Endothelial cell of umbilical vein (primary cell): ENCODE measurements at regions not wholly inside any gene's neighbourhood (a gene's known extent, or its start where the extent isn't known, plus 50 kb on each side); places are given as distances from the start of the nearest gene placed in this dataset.

Source experiments
- BruUV-seq: library from RNA; stranded (reverse); fragments of 400-500 nt; replicated peaks from 2 replicates; lab custom pipeline; 2021; lab: Mats Ljungman, UMichigan
- CTCF ChIA-PET: fragments of 300-600, 350-600 bp; sonication (Branson Sonifier 250); formaldehyde crosslinking; loops from one replicate; lab custom pipeline; 2021; ENCODE audit warnings: antibody characterized with exemption, inconsistent platforms; lab: Charles Lee
- POLR2A ChIA-PET: fragments of 300-600, 350-600 bp; sonication (Branson Sonifier 250); formaldehyde crosslinking; loops from one replicate; lab custom pipeline; 2021; ENCODE audit warnings: antibody characterized with exemption, inconsistent platforms; lab: Charles Lee
- DNase-seq: peaks from one replicate; pipeline ENCODE4 v3.0.0-alpha.2; 2011; ENCODE audit warnings: low read depth, low spot score
- FAIRE-seq: peaks from 2 replicates; lab custom pipeline; 2011; peaks lifted over from hg19 to GRCh38; lab: Jason Lieb, UNC
- H2AFZ ChIP-seq: 2 replicates; pipeline ENCODE4 v1.6.0; 2012; ENCODE audit warnings: low read depth, low read length, control low read depth, inconsistent platforms
- H3K27ac ChIP-seq: 2 replicates; pipeline ENCODE4 v1.5.1; 2011; ENCODE audit warnings: low read depth, mild to moderate bottlenecking, control low read depth, low read length, moderate library complexity; ENCODE audit not compliant: insufficient read depth
- H3K27me3 ChIP-seq, 2 experiments: 2 replicates each; pipeline versions ENCODE4 v1.6.0 to v1.6.1; 2011; ENCODE audit warnings: low read length in 2 of 2, mixed read lengths in 1 of 2; ENCODE audit not compliant: control insufficient read depth in 2 of 2, insufficient read depth in 2 of 2
- H3K36me3 ChIP-seq, 2 experiments: 2 replicates in 1 of 2; 3 replicates in 1 of 2; pipeline ENCODE4 v1.5.1; 2011; ENCODE audit warnings: low read length in 2 of 2, mild to moderate bottlenecking in 1 of 2, moderate library complexity in 1 of 2; ENCODE audit not compliant: control insufficient read depth in 2 of 2, insufficient read depth in 2 of 2; ENCODE audit errors: extremely low read depth in 1 of 2
- H3K4me1 ChIP-seq: 3 replicates; pipeline ENCODE4 v1.5.1; 2011; ENCODE audit warnings: mild to moderate bottlenecking, low read length; ENCODE audit not compliant: control insufficient read depth, insufficient read depth; ENCODE audit errors: extremely low read depth
- H3K4me2 ChIP-seq: 2 replicates; pipeline ENCODE4 v1.6.1; 2011; ENCODE audit warnings: low read length, control low read depth, mixed read lengths; ENCODE audit not compliant: insufficient read depth
- H3K4me3 ChIP-seq, 3 experiments: fragments of 200-600 bp in 1 of 3; sonication (generic), shearing (Covaris generic) in 1 of 3; replicated peaks in 1 of 3; 2 replicates each; pipeline ENCODE4 v1.5.1; 2011 to 2016; ENCODE audit warnings: control low read depth in 3 of 3, low read length in 3 of 3, mild to moderate bottlenecking in 2 of 3, inconsistent platforms in 1 of 3, low read depth in 1 of 3, moderate library complexity in 1 of 3; ENCODE audit not compliant: insufficient read depth in 1 of 3
- H3K79me2 ChIP-seq: 2 replicates; pipeline ENCODE4 v1.6.0; 2012; ENCODE audit warnings: low read length, inconsistent platforms; ENCODE audit not compliant: control insufficient read depth, insufficient read depth
- H3K9ac ChIP-seq: replicated peaks from 2 replicates; pipeline ENCODE3; 2011; ENCODE audit warnings: low read length, control low read depth; ENCODE audit not compliant: insufficient read depth; ENCODE audit errors: extremely low read depth
- H3K9me1 ChIP-seq: replicated peaks from 3 replicates; pipeline ENCODE4 v1.6.0; 2011; ENCODE audit warnings: mild to moderate bottlenecking, low read length; ENCODE audit not compliant: control insufficient read depth, insufficient read depth; ENCODE audit errors: extremely low read depth
- H3K9me3 ChIP-seq: replicated peaks from 2 replicates; pipeline ENCODE4 v1.5.1; 2012; ENCODE audit warnings: low read length, inconsistent platforms; ENCODE audit not compliant: control insufficient read depth, insufficient read depth
- H4K20me1 ChIP-seq: replicated peaks from 2 replicates; pipeline ENCODE3; 2011; ENCODE audit warnings: mild to moderate bottlenecking, low read length; ENCODE audit not compliant: control insufficient read depth, insufficient read depth; ENCODE audit errors: extremely low read depth
- CTCF ChIP-seq, 2 donors: IDR thresholded peaks; 1 replicate in 1 of 2; 2 replicates in 1 of 2; pipeline ENCODE4 v1.5.1; 2011; ENCODE audit warnings: low read length in 2 of 2, mild to moderate bottlenecking in 2 of 2, moderate library complexity in 2 of 2, control low read depth in 1 of 2, inconsistent platforms in 1 of 2, low read depth in 1 of 2; ENCODE audit not compliant: insufficient read depth in 1 of 2; ENCODE audit errors: extremely low read depth in 1 of 2
- EZH2 ChIP-seq: IDR thresholded peaks from 2 replicates; pipeline ENCODE4 v1.6.1; 2012; ENCODE audit warnings: borderline replicate concordance, low read depth, mild to moderate bottlenecking, moderate library complexity, low read length, inconsistent platforms; ENCODE audit not compliant: severe bottlenecking
- FOS ChIP-seq: IDR thresholded peaks from 2 replicates; pipeline ENCODE4 v1.6.1; 2011; ENCODE audit warnings: mild to moderate bottlenecking, low read length, moderate library complexity, borderline replicate concordance; ENCODE audit not compliant: insufficient read depth
- GATA2 ChIP-seq: IDR thresholded peaks from 2 replicates; pipeline ENCODE4 v1.7.0; 2011; ENCODE audit warnings: low read depth, mild to moderate bottlenecking, moderate library complexity, mixed read lengths, low read length; ENCODE audit not compliant: insufficient read length, insufficient read depth
- JUN ChIP-seq: IDR thresholded peaks from 2 replicates; pipeline ENCODE4 v1.6.1; 2011; ENCODE audit warnings: borderline replicate concordance, low read depth; ENCODE audit not compliant: insufficient read length, insufficient read depth
- MAX ChIP-seq: IDR thresholded peaks from 2 replicates; pipeline ENCODE4 v1.6.1; 2011; ENCODE audit not compliant: insufficient read depth, insufficient read length
- MYC ChIP-seq: IDR thresholded peaks from one replicate; pipeline ENCODE4 v1.6.1; 2011; ENCODE audit warnings: mild to moderate bottlenecking, low read depth, low read length
- POLR2A ChIP-seq: IDR thresholded peaks from 2 replicates; pipeline ENCODE4 v1.6.1; 2012; ENCODE audit warnings: low read depth, mild to moderate bottlenecking, control low read depth, low read length
- POLR2AphosphoS5 ChIP-seq: IDR thresholded peaks from 2 replicates; pipeline ENCODE4 v1.6.1; 2012; ENCODE audit warnings: low read depth, mild to moderate bottlenecking, control low read depth, low read length, moderate library complexity; ENCODE audit not compliant: insufficient read depth
- dilution Hi-C: fragments of 300-500 bp; cut with MboI; formaldehyde crosslinking; loops from one replicate; pipeline ENCODE4 v1.15.0; 2019; ENCODE audit warnings: low sequenced_read_pairs; ENCODE audit not compliant: extremely low pct_ligation_motif_present
- intact Hi-C: fragments of 100-400 bp; cut with micrococcal nuclease; formaldehyde crosslinking; loops from one replicate; pipeline ENCODE4 v1.10.0; 2022

- intact Hi-C loops: no loop called here
- POLR2A ChIA-PET: no interaction called here
Measured at GRCh38 chr2:38127277-38127676, 51.3 kb upstream of the CYP1B1 start.

More at GRCh38 chr2:38127277-38127676, 51.3 kb upstream of the CYP1B1 start:
- dilution Hi-C loops: no loop called here
- CTCF ChIA-PET: interaction anchor here (1.2 kb wide), 1 partner anchor 12 kb away, joined by 3 read pairs; no protein-coding TSS in a partner anchor
- Histone ChIP-seq H3K4me3 (no peak overlapping the region), H3K27me3 (peaks cover 0 to 3% of the 10 kb centered on the region in 2 experiments), H3K4me2 (no peak overlapping the region), H3K36me3 (no peaks in the 10 kb centered on the region), H3K9me3 (no peaks in the 10 kb centered on the region), H3K9me1 (no peaks in the 10 kb centered on the region), H2AFZ (no peak overlapping the region), H3K4me1 (no peaks in the 10 kb centered on the region), H4K20me1 (no peaks in the 10 kb centered on the region), H3K27ac (no peak overlapping the region), H3K9ac (no peak overlapping the region), H3K79me2 (no peaks in the 10 kb centered on the region)
- TF ChIP-seq POLR2A: no peak
- no peak for TF ChIP-seq MYC
- TF ChIP-seq GATA2: no peak
- no peak for TF ChIP-seq JUN
- TF ChIP-seq POLR2AphosphoS5: no peak
- TF ChIP-seq CTCF (IDR thresholded peaks at IDR 0.05; ENCODE audit: extremely low read depth in 1 of 2, insufficient read depth in 1 of 2, low read depth in 1 of 2, low read length in 2 of 2): no peak
- no peak for TF ChIP-seq MAX
- TF ChIP-seq FOS: no peak
- TF ChIP-seq EZH2: no peak
- no peak for DNase-seq
- FAIRE-seq: no peak
- no TSS peak for BruUV-seq
